Upper lobe of left lung (tissue), 4 donors: ENCODE measurements at regions not wholly inside any gene's neighbourhood (a gene's known extent, or its start where the extent isn't known, plus 50 kb on each side); places are given as distances from the start of the nearest gene placed in this dataset.

Experiments used
- EP300 ChIP-seq, 4 donors: sonication (generic); formaldehyde crosslinking; IDR thresholded peaks; one replicate each; pipeline ENCODE4 v1.5.1; 2017; ENCODE audit warnings: antibody characterized with exemption in 4 of 4, control low read depth in 2 of 4
- POLR2A ChIP-seq, 4 donors: fragments of 450-650 bp; IDR thresholded peaks; one replicate each; pipeline ENCODE4 v1.5.1; 2016 to 2017; ENCODE audit warnings: antibody characterized with exemption in 4 of 4, mild to moderate bottlenecking in 2 of 4
- POLR2AphosphoS5 ChIP-seq, 2 donors: sonication (generic); formaldehyde crosslinking; IDR thresholded peaks; one replicate each; pipeline ENCODE4 v1.5.1; 2017; ENCODE audit warnings: antibody characterized with exemption in 2 of 2
- TF ChIP-seq, protein P1 (sequence below), 6 experiments: fragments of 450-650 bp in 4 of 6; fragments of 200-600 bp in 2 of 6; sonication (generic) in 2 of 6; IDR thresholded peaks; one replicate each; pipeline ENCODE4 v1.5.1; 2016 to 2019; ENCODE audit warnings: antibody characterized with exemption in 6 of 6

DNA sequence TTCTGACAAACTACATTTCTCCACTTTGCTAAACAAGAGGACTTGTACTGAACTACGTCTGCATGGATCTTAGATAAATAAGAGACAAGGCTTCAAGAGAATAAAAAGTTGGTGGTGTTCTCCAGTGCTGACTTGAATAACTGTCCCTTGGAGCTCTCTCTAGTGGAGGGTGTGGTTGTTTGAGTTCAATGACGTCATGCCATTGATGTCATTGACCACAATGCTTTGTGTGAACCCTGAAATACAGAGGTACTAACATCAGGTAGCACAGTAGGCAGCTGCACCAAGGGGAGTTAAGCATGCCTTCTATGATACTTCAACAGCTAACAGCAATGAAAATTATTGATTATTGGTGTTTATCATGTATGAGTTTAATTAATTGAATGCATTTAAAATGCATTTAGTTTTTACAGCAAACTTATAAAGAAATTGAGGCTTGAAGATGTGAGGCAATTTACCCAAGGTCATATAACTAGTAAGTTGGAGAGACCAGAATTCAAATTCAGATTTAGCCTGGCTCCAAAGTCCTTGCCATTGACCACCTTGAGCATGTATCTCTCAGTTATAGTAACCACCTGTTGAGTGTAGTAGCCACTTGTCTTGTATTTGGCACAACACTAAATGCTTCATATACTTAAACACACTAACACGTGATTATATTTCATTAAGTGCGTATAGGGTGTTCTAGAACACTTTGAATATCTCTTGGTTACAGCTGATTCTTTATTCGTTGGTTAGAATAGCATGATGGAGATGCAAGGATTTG, 126.0 kb upstream of the ANKRD28 start:
- TF ChIP-seq, protein P1, sequence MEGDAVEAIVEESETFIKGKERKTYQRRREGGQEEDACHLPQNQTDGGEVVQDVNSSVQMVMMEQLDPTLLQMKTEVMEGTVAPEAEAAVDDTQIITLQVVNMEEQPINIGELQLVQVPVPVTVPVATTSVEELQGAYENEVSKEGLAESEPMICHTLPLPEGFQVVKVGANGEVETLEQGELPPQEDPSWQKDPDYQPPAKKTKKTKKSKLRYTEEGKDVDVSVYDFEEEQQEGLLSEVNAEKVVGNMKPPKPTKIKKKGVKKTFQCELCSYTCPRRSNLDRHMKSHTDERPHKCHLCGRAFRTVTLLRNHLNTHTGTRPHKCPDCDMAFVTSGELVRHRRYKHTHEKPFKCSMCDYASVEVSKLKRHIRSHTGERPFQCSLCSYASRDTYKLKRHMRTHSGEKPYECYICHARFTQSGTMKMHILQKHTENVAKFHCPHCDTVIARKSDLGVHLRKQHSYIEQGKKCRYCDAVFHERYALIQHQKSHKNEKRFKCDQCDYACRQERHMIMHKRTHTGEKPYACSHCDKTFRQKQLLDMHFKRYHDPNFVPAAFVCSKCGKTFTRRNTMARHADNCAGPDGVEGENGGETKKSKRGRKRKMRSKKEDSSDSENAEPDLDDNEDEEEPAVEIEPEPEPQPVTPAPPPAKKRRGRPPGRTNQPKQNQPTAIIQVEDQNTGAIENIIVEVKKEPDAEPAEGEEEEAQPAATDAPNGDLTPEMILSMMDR (IDR thresholded peaks at IDR 0.05), result no peak
- TF ChIP-seq POLR2A (IDR thresholded peaks at IDR 0.05) (no peak), EP300 (IDR thresholded peaks at IDR 0.05) (no peak), POLR2AphosphoS5 (IDR thresholded peaks at IDR 0.05) (no peak)
